Retinal pigment epithelial cell (primary cell): ENCODE measurements at regions not wholly inside any gene's neighbourhood (a gene's known extent, or its start where the extent isn't known, plus 50 kb on each side); places are given as distances from the start of the nearest gene placed in this dataset.

ENCODE experiments used
- DNase-seq: peaks from one replicate; pipeline ENCODE4 v3.0.0-alpha.2; 2010; ENCODE audit warnings: low read depth
- H3K4me3 ChIP-seq: 2 replicates; pipeline ENCODE4 v1.5.1; 2011; ENCODE audit warnings: mild to moderate bottlenecking, low read length, control low read depth, moderate library complexity
- CTCF ChIP-seq: conservative IDR thresholded peaks from 2 replicates; pipeline ENCODE4 v1.5.1; 2011; ENCODE audit warnings: low read depth, low read length, control low read depth, inconsistent platforms

GRCh38 chr3:43892061-43892460 is 201.3 kb downstream of the ABHD5 start:
- DNase-seq: no peak
- no peak for TF ChIP-seq CTCF
- no peak overlapping the region for H3K4me3 ChIP-seq

- no peak overlapping the region for H3K4me3 ChIP-seq
- TF ChIP-seq CTCF: no peak
- no peak for DNase-seq
Measured at GRCh38 chr3:43892526-43892925, 201.8 kb downstream of the ABHD5 start.

GRCh38 chr3:43893727-43894126 is 203.0 kb downstream of the ABHD5 start:
- no peak for TF ChIP-seq CTCF
- peak overlapping the region; percentile 57 for H3K4me3 ChIP-seq
- no peak for DNase-seq

- TF ChIP-seq CTCF: peak; percentile 13
- peak overlapping the region; percentile 57 for H3K4me3 ChIP-seq
- no peak for DNase-seq
Measured at GRCh38 chr3:43894176-43895049, 203.7 kb downstream of the ABHD5 start.

- no peak overlapping the region for H3K4me3 ChIP-seq
- no peak for DNase-seq
- no peak for TF ChIP-seq CTCF
Measured at GRCh38 chr3:43895573-43895972, 204.8 kb downstream of the ABHD5 start.

- no peak for DNase-seq
- H3K4me3 ChIP-seq: no peak overlapping the region
- TF ChIP-seq CTCF: no peak
Measured at GRCh38 chr3:43902415-43902814, 211.7 kb downstream of the ABHD5 start.

- no peak for DNase-seq
- H3K4me3 ChIP-seq: no peak overlapping the region
- TF ChIP-seq CTCF: no peak
Measured at GRCh38 chr3:43905157-43905556, 214.4 kb downstream of the ABHD5 start.
